B cell (primary cell): ENCODE measurements at regions not wholly inside any gene's neighbourhood (a gene's known extent, or its start where the extent isn't known, plus 50 kb on each side); places are given as distances from the start of the nearest gene placed in this dataset.

Experiments
- ATAC-seq: fragments of 200-7000 bp; cut with Tn5 transposase; one replicate; pipeline ENCODE4 v1.10.0; 2021; ENCODE audit warnings: low read depth, mild to moderate bottlenecking, moderate number of reproducible peaks, moderate library complexity
- CTCF ChIA-PET: fragments of 350-600 bp; sonication (Branson Sonifier 250); formaldehyde crosslinking; loops from one replicate; lab custom pipeline; 2021; ENCODE audit warnings: antibody characterized with exemption, inconsistent platforms; lab: Charles Lee
- POLR2A ChIA-PET: fragments of 350-600 bp; sonication (Branson Sonifier 250); formaldehyde crosslinking; loops from one replicate; lab custom pipeline; 2021; ENCODE audit warnings: antibody characterized with exemption; lab: Charles Lee
- DNase-seq: peaks from one replicate; pipeline ENCODE4 v3.0.0; 2013
- H2AFZ ChIP-seq: 2 replicates; pipeline ENCODE4 v1.6.1; 2012; ENCODE audit warnings: mild to moderate bottlenecking, low read depth, low read length; ENCODE audit not compliant: insufficient read depth, poor library complexity, severe bottlenecking
- H3K27ac ChIP-seq, 2 donors: 1 replicate in 1 of 2; 2 replicates in 1 of 2; pipeline ENCODE4 v1.5.1; 2012 to 2013; ENCODE audit warnings: low read length in 2 of 2, mild to moderate bottlenecking in 2 of 2, moderate library complexity in 1 of 2
- H3K27me3 ChIP-seq, 4 experiments: fragments of 200-600 bp in 1 of 4; sonication (generic) in 1 of 4; replicated peaks in 1 of 4; 1 replicate in 2 of 4; 2 replicates in 2 of 4; pipeline versions ENCODE4 v1.6.1 to v1.7.0; 2013 to 2016; ENCODE audit warnings: low read length in 3 of 4, mild to moderate bottlenecking in 2 of 4, mixed read lengths in 1 of 4, moderate library complexity in 1 of 4; ENCODE audit not compliant: insufficient read depth in 4 of 4, control insufficient read depth in 3 of 4; ENCODE audit errors: control extremely low read depth in 1 of 4
- H3K36me3 ChIP-seq, 2 experiments: replicated peaks in 1 of 2; 1 replicate in 1 of 2; 2 replicates in 1 of 2; pipeline versions ENCODE4 v1.6.1 to v1.7.1; 2013; ENCODE audit warnings: low read length in 1 of 2; ENCODE audit not compliant: insufficient read depth in 2 of 2, control insufficient read depth in 1 of 2; ENCODE audit errors: control extremely low read depth in 1 of 2, extremely low read depth in 1 of 2
- H3K4me1 ChIP-seq, 2 donors: fragments of 200-600 bp in 1 of 2; sonication (generic) in 1 of 2; 1 replicate in 1 of 2; 2 replicates in 1 of 2; pipeline versions ENCODE4 v1.5.1 to v1.6.1; 2013 to 2017; ENCODE audit warnings: low read length in 2 of 2; ENCODE audit not compliant: control insufficient read depth in 2 of 2, insufficient read depth in 2 of 2
- H3K4me2 ChIP-seq: replicated peaks from 2 replicates; pipeline ENCODE3; 2012; ENCODE audit warnings: mild to moderate bottlenecking, low read depth, low read length; ENCODE audit not compliant: poor library complexity, severe bottlenecking
- H3K4me3 ChIP-seq, 5 experiments: fragments of 200-600 bp in 1 of 5; sonication (generic) in 1 of 5; 1 replicate in 3 of 5; 2 replicates in 2 of 5; pipeline versions ENCODE4 v1.5.1 to v1.7.0; 2011 to 2016; ENCODE audit warnings: low read length in 4 of 5, mild to moderate bottlenecking in 4 of 5, low read depth in 2 of 5, control low read depth in 1 of 5, moderate library complexity in 1 of 5; ENCODE audit not compliant: insufficient read depth in 1 of 5; ENCODE audit errors: control extremely low read depth in 1 of 5, extremely low read depth in 1 of 5
- H3K79me2 ChIP-seq: fragments of 200-600 bp; sonication (generic); one replicate; pipeline ENCODE4 v1.6.0; 2016; ENCODE audit warnings: low read length; ENCODE audit not compliant: control insufficient read depth, insufficient read depth
- H3K9ac ChIP-seq: fragments of 200-600 bp; sonication (generic); 2 replicates; pipeline ENCODE4 v1.6.1; 2017; ENCODE audit warnings: mild to moderate bottlenecking, low read length, moderate library complexity
- H3K9me3 ChIP-seq, 3 donors: one replicate each; pipeline versions ENCODE4 v1.6.1 to v1.7.1; 2013; ENCODE audit warnings: low read length in 2 of 3; ENCODE audit not compliant: control insufficient read depth in 2 of 3, insufficient read depth in 1 of 3; ENCODE audit errors: control extremely low read depth in 1 of 3
- H4K20me1 ChIP-seq: 2 replicates; pipeline ENCODE4 v1.6.0; 2012; ENCODE audit warnings: mild to moderate bottlenecking, low read length; ENCODE audit not compliant: insufficient read depth, control insufficient read depth, poor library complexity, severe bottlenecking
- H3K27ac Mint-ChIP-seq: one replicate; pipeline ENCODE4 v1.8.0; 2021; ENCODE audit warnings: mixed read lengths
- H3K27me3 Mint-ChIP-seq: one replicate; pipeline ENCODE4 v1.8.0; 2021; ENCODE audit warnings: mixed read lengths
- H3K4me1 Mint-ChIP-seq: one replicate; pipeline ENCODE4 v1.8.0; 2021; ENCODE audit warnings: mixed read lengths
- H3K4me3 Mint-ChIP-seq: one replicate; pipeline ENCODE4 v1.8.0; 2021; ENCODE audit warnings: mixed read lengths
- H3K9me3 Mint-ChIP-seq: one replicate; pipeline ENCODE4 v1.8.0; 2022; ENCODE audit warnings: mixed read lengths; ENCODE audit not compliant: insufficient read depth
- EZH2 ChIP-seq: IDR thresholded peaks from 2 replicates; pipeline ENCODE4 v1.6.1; 2012; ENCODE audit warnings: borderline replicate concordance, low read depth, mild to moderate bottlenecking, moderate library complexity, low read length; ENCODE audit not compliant: insufficient read depth, poor library complexity, severe bottlenecking
- WGBS: methylation state at CpG from one replicate; pipeline ENCODE4 v1.1.5; 2013; ENCODE audit warnings: missing lambda C conversion rate; ENCODE audit not compliant: insufficient coverage; 5-methylcytosine and 5-hydroxymethylcytosine counted together
- intact Hi-C: fragments of 100-400 bp; cut with micrococcal nuclease; formaldehyde crosslinking; loops from one replicate; pipeline ENCODE4 v1.10.0; 2022
- TF ChIP-seq, protein P1 (sequence below): fragments of 200-600 bp; IDR thresholded peaks from one replicate; pipeline ENCODE4 v1.8.0; 2022; ENCODE audit warnings: antibody characterized with exemption, mild to moderate bottlenecking

DNA sequence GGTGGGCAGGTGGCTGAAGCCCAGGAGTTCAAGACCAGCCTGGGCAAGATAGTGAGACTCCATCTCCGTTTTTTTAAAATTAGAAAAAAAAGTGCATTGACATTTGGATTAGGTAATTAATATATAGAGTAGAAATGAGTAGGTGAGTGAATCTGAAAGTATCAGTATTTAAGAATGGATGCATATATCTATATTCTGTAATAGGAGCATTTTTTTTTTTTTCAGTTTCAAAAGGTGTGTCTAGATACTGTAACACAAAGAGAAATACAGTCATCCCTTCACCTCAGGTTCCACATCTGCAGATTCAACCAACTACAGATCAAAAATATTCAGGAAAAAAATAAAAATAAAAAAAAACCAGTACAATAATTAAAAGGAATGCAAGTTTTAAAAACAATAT lies 50.8 kb downstream of the RBM27 start:
- Histone ChIP-seq H3K4me2 (no peak overlapping the region), H3K27me3 (no peaks in the 10 kb centered on the region), H3K27ac (no peak overlapping the region), H2AFZ (no peak overlapping the region), H3K9me3 (no peaks in the 10 kb centered on the region), H3K4me3 (no peak overlapping the region), H3K36me3 (peaks cover 11 to 44% of the 10 kb centered on the region in 2 experiments), H3K79me2 (peaks cover 21% of the 10 kb centered on the region), H4K20me1 (no peaks in the 10 kb centered on the region), H3K9ac (no peak overlapping the region), H3K4me1 (peaks cover 0 to 6% of the 10 kb centered on the region in 2 donors)
- H3K27me3 Mint-ChIP-seq, result no peaks in the 10 kb centered on the region
- intact Hi-C loops, result loop anchor here (2.0 kb wide), 1 partner anchor 31 kb away; no protein-coding TSS in a partner anchor
- ATAC-seq (no peak), DNase-seq (no peak)
- H3K4me3 Mint-ChIP-seq, result no peak overlapping the region
- CTCF ChIA-PET, result no interaction called here
- 100% methylated on average over 1 of the region's 1 CpG for WGBS
- no peak overlapping the region for H3K27ac Mint-ChIP-seq
- POLR2A ChIA-PET, result no interaction called here
- TF ChIP-seq, protein P1, sequence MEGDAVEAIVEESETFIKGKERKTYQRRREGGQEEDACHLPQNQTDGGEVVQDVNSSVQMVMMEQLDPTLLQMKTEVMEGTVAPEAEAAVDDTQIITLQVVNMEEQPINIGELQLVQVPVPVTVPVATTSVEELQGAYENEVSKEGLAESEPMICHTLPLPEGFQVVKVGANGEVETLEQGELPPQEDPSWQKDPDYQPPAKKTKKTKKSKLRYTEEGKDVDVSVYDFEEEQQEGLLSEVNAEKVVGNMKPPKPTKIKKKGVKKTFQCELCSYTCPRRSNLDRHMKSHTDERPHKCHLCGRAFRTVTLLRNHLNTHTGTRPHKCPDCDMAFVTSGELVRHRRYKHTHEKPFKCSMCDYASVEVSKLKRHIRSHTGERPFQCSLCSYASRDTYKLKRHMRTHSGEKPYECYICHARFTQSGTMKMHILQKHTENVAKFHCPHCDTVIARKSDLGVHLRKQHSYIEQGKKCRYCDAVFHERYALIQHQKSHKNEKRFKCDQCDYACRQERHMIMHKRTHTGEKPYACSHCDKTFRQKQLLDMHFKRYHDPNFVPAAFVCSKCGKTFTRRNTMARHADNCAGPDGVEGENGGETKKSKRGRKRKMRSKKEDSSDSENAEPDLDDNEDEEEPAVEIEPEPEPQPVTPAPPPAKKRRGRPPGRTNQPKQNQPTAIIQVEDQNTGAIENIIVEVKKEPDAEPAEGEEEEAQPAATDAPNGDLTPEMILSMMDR, result no peak
- no peak for TF ChIP-seq EZH2
- H3K4me1 Mint-ChIP-seq, result peaks cover 4% of the 10 kb centered on the region
- H3K9me3 Mint-ChIP-seq, result no peaks in the 10 kb centered on the region

DNA sequence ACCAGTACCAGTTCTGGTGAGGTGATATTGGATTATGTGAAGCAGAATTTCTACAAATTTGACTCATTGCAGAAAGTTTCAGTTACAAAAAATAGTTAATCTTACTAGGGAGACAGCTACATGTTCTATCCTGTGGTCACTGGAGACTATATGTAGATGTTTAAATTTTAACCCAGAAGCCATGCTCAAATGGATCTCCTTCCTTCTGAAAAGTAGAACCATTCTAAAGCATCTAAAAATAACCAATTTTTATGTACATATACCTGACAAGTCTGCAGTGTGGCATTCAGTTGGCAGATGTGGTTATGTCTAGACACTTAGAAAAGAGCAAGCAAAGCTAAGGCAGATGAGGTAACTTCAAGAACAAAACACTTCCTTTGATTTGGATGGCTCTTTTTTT lies 65.5 kb upstream of the POU4F3 start:
- no peaks in the 10 kb centered on the region for H3K9me3 ChIP-seq
- peaks cover 31 to 65% of the 10 kb centered on the region in 2 experiments for H3K36me3 ChIP-seq
- H3K9ac ChIP-seq, result no peak overlapping the region
- H3K27me3 ChIP-seq, result no peaks in the 10 kb centered on the region
- no peak overlapping the region for H3K27ac ChIP-seq
- no peak for ATAC-seq
- POLR2A ChIA-PET, result no interaction called here
- Mint-ChIP-seq H3K27ac (no peak overlapping the region), H3K4me1 (no peaks in the 10 kb centered on the region), H3K9me3 (no peaks in the 10 kb centered on the region), H3K4me3 (no peak overlapping the region), H3K27me3 (no peaks in the 10 kb centered on the region)
- no peak for DNase-seq
- intact Hi-C loops, result loop anchor here (10.0 kb wide), 1 partner anchor 48 kb away; no protein-coding TSS in a partner anchor
- CTCF ChIA-PET, result no interaction called here
- no peak overlapping the region for H3K4me2 ChIP-seq
- H2AFZ ChIP-seq, result no peak overlapping the region
- no peaks in the 10 kb centered on the region for H3K4me1 ChIP-seq
- H4K20me1 ChIP-seq, result no peaks in the 10 kb centered on the region
- no peak overlapping the region for H3K4me3 ChIP-seq
- TF ChIP-seq EZH2, result no peak
- TF ChIP-seq, protein P1, result no peak
- no peaks in the 10 kb centered on the region for H3K79me2 ChIP-seq
